SIG-M5 treated with dmso at 0.1 percent for 504 hours (cell line): ENCODE measurements at regions not wholly inside any gene's neighbourhood (a gene's known extent, or its start where the extent isn't known, plus 50 kb on each side); places are given as distances from the start of the nearest gene placed in this dataset.
"Not testable (repeated sequence)": the region's sequence is repeated elsewhere in the genome, so short reads cannot be mapped to it uniquely, and the experiment has no call there.

Experiments used
- DNase-seq: peaks from one replicate; lab custom pipeline; 2025; ENCODE audit not compliant: unreplicated experiment; lab: John Stamatoyannopoulos, UW

GRCh38 chr18:11464129-11464528 lies 145.3 kb upstream of the SLC35G4 start:
- DNase-seq: no peak

GRCh38 chr18:11458447-11458846 lies 150.9 kb upstream of the SLC35G4 start:
- DNase-seq: no peak

GRCh38 chr18:11457853-11458252 lies 151.5 kb upstream of the SLC35G4 start:
- DNase-seq: not testable (repeated sequence)

GRCh38 chr18:11454040-11454439 lies 155.4 kb upstream of the SLC35G4 start:
- no peak for DNase-seq

GRCh38 chr18:11444169-11444568 lies 165.2 kb upstream of the SLC35G4 start:
- not testable (repeated sequence) for DNase-seq

- no peak for DNase-seq
Measured at GRCh38 chr18:11437046-11437445, 172.3 kb upstream of the SLC35G4 start.

- DNase-seq: no peak
Measured at GRCh38 chr18:11432360-11432811, 177.0 kb upstream of the SLC35G4 start.

GRCh38 chr18:11429876-11430275 lies 179.5 kb upstream of the SLC35G4 start:
- no peak for DNase-seq

GRCh38 chr18:11425211-11425610 lies 184.2 kb upstream of the SLC35G4 start:
- no peak for DNase-seq

- DNase-seq: peak; percentile 7
Measured at GRCh38 chr18:11419338-11419737, 190.1 kb upstream of the SLC35G4 start.

- DNase-seq: no peak
Measured at GRCh38 chr18:11412811-11413210, 196.6 kb upstream of the SLC35G4 start.

- DNase-seq: no peak
Measured at GRCh38 chr18:11411048-11411447, 198.3 kb upstream of the SLC35G4 start.

- DNase-seq: no peak
Measured at GRCh38 chr18:11408555-11409065, 200.8 kb upstream of the SLC35G4 start.

- DNase-seq: no peak
Measured at GRCh38 chr18:11407940-11408339, 201.5 kb upstream of the SLC35G4 start.

- no peak for DNase-seq
Measured at GRCh38 chr18:11405804-11406203, 203.6 kb upstream of the SLC35G4 start.

GRCh38 chr18:11400703-11401102 lies 208.7 kb upstream of the SLC35G4 start:
- DNase-seq: no peak

GRCh38 chr18:11398625-11399024 lies 210.8 kb upstream of the SLC35G4 start:
- DNase-seq: no peak

- no peak for DNase-seq
Measured at GRCh38 chr18:11392980-11393885, 216.2 kb upstream of the SLC35G4 start.

GRCh38 chr18:11392292-11392691 lies 217.1 kb upstream of the SLC35G4 start:
- DNase-seq: no peak

GRCh38 chr18:11391661-11392060 lies 217.7 kb upstream of the SLC35G4 start:
- DNase-seq: no peak

- no peak for DNase-seq
Measured at GRCh38 chr18:11388755-11389680, 220.4 kb upstream of the SLC35G4 start.
